Natural killer cell treated with Interleukin-12 subunit alpha and Interleukin-12 subunit beta and Interleukin-15 and Interleukin-18, amount 100 ng/mL, for 72 hours (primary cell): ENCODE measurements at regions not wholly inside any gene's neighbourhood (a gene's known extent, or its start where the extent isn't known, plus 50 kb on each side); places are given as distances from the start of the nearest gene placed in this dataset.
A peak's percentile ranks its signal among the peaks of the same experiment; 100 is the strongest.
"Not testable (repeated sequence)": the region's sequence is repeated elsewhere in the genome, so short reads cannot be mapped to it uniquely, and the experiment has no call there.

Experiments
- ATAC-seq, 2 donors: fragments of 150-1000 bp; cut with Tn5 transposase in 1 of 2; sonication (Bioruptor Pico), chemical (Tn5 transposase) in 1 of 2; 2 replicates each; pipeline ENCODE4 v1.10.0; 2021
- DNase-seq: peaks from one replicate; pipeline ENCODE4 v3.0.0; 2022; ENCODE audit warnings: low spot score
- H3K27ac Mint-ChIP-seq, 2 donors: 1 replicate in 1 of 2; 2 replicates in 1 of 2; pipeline ENCODE4 v1.8.0; 2022; ENCODE audit warnings: mixed read lengths in 2 of 2, mild to moderate bottlenecking in 1 of 2, moderate library complexity in 1 of 2
- H3K27me3 Mint-ChIP-seq, 2 donors: 1 replicate in 1 of 2; 2 replicates in 1 of 2; pipeline ENCODE4 v1.8.0; 2022; ENCODE audit warnings: mixed read lengths in 2 of 2
- H3K36me3 Mint-ChIP-seq: one replicate; pipeline ENCODE4 v1.8.0; 2022; ENCODE audit warnings: mixed read lengths
- H3K4me1 Mint-ChIP-seq, 2 donors: 1 replicate in 1 of 2; 2 replicates in 1 of 2; pipeline ENCODE4 v1.8.0; 2022; ENCODE audit warnings: low read depth in 2 of 2, mixed read lengths in 2 of 2, mild to moderate bottlenecking in 1 of 2
- H3K4me3 Mint-ChIP-seq: one replicate; pipeline ENCODE4 v1.8.0; 2022; ENCODE audit warnings: mixed read lengths
- H3K9me3 Mint-ChIP-seq: 2 replicates; pipeline ENCODE4 v1.8.0; 2022; ENCODE audit warnings: mixed read lengths

DNA sequence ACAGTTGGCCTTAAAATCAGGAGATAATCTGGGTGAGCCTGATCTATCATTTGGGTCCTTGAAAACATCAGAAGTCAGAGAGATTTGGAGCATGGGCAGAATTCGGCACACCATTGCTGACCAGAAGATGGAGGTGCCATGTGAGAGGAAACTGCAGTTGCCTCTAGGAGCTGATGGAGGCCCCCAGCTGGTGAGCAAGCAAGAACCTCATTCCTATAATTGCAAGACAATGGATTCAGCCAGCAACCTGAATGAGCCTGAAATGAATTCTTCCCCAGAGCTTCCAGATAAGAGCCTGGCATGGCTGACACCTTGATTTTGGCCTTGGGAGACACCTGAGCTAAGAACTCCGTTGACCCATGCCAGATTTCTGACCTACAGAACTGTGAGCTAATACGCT is 76.3 kb upstream of the FYN start:
- no peak for ATAC-seq
- Mint-ChIP-seq H3K36me3 (no peaks in the 10 kb centered on the region), H3K27ac (peak overlapping the region in 1 of 2 donors; percentile 1), H3K4me1 (no peaks in the 10 kb centered on the region), H3K4me3 (no peak overlapping the region), H3K9me3 (no peaks in the 10 kb centered on the region), H3K27me3 (peaks cover 0 to 6% of the 10 kb centered on the region in 2 donors)
- no peak for DNase-seq

DNA sequence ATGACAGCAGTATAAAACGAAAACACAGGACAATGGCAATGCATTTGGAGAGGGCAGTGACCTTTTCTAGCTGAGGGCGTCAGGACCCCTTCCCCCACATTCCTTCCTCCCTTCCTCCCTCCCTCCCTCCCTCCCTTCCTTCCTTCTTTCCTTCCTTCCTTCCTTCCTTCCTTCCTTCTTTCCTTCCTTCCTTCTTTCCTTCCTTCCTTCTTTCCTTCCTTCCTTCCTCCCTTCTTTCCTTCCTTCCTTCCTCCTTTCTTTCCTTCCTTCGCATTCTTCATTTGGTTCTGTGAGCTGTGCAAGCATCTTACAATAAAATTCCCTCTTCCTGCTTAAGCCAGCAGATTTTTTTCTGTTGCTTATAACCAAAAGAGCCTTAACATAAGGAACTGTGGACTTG is 76.7 kb upstream of the FYN start:
- H3K9me3 Mint-ChIP-seq: not testable (repeated sequence)

DNA sequence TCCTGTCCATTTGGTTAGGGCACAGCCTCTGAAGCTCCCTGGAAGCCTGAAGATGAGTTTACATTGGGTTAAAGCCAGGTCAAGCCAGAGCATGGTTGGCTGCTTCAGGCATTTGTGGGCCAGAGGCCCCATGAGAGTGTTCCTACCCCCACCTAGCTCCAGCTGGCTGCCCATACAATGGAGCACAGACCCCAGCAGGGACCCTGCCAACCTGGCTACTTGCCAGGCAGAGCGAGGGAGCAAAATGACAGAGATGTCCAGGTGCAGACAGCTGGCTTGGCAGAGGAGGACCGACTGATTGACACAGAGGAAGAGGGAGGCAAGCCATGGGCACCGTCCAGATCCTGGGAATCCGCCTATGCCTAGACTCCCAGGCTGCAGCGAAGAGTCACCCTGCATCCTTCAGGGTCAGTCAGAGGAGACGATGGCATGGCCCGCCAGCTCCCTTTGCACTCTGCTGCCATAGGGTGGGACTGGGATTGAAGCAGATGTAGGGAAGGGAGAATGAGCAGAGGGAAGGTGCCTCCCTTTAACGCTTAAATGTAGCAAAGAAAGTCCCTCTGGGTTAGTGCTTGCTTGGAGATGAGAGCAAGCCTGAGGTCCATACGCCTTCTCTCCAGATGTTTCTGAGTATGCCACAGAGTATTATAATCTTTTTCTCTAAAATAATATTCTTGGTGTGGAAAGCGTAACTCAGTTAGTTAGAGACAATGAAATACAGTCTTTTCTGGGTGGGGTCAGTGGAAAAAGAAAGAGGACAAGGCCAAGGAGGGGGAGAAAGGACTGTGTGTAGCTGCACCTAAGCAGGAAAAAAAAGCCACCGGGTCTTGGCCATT is 77.6 kb upstream of the FYN start:
- Mint-ChIP-seq H3K36me3 (no peaks in the 10 kb centered on the region), H3K4me3 (no peak overlapping the region), H3K9me3 (no peaks in the 10 kb centered on the region), H3K27ac (no peak overlapping the region), H3K27me3 (peaks cover 0 to 6% of the 10 kb centered on the region in 2 donors), H3K4me1 (no peaks in the 10 kb centered on the region)
- DNase-seq (no peak), ATAC-seq (no peak)

More for the DNA sequence above, 76.7 kb upstream of the FYN start:
- H3K4me1 Mint-ChIP-seq, ATAC-seq, H3K4me3 Mint-ChIP-seq, H3K36me3 Mint-ChIP-seq, DNase-seq, H3K27me3 Mint-ChIP-seq, H3K27ac Mint-ChIP-seq: not testable (repeated sequence)

DNA sequence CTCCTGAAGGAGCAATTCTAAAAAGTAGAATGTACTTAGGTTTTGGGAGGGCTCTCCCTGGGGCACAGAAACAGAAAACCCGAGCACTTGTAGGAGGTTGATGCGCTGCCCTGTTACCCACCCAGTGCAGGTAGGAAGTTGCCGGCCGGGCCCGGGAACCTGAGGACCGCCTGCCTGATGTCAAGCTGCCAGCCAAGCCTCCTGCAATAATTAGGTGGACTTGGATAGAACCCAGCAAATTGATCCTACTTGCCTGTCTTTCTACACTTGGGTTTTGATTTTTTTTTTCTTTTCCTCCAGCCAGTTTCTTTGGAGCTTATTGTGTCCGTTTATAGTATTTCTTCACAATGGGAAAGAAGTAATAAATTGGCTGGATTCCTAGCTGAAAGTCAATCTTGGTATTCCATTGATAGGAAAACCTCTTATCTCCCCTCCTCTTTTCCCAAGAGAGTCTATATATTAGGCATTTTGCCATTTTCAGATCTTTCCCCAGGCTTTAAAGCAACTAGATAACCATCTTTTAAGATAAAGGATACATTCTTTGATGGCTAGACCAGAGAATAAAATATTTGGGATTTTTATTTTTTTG is 78.3 kb upstream of the FYN start:
- Mint-ChIP-seq H3K36me3 (no peaks in the 10 kb centered on the region), H3K27ac (peak overlapping the region in 1 of 2 donors; percentile 26), H3K4me3 (no peak overlapping the region), H3K4me1 (no peaks in the 10 kb centered on the region), H3K27me3 (peaks cover 0 to 6% of the 10 kb centered on the region in 2 donors), H3K9me3 (no peaks in the 10 kb centered on the region)
- ATAC-seq (no peak), DNase-seq (no peak)

DNA sequence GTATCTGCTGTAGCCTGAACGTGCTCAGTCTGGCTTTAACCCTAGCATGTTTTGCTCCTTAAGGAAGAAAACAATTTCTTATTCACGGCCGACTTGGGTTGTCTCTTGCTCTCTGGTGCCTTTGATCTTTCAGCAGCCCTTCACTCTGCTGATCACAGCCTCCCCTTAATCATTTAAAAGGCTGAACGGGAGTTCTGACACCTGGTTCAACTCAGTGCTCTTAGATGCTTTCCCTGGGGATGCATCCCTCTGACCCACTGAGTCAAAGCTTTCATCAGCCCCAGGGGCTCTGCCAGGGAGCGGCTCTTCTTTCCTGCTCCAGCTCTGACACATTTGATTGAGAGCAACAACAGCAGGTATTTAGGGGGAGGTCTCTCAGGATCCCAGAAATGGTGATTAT is 79.0 kb upstream of the FYN start:
- Mint-ChIP-seq H3K4me1 (no peaks in the 10 kb centered on the region), H3K36me3 (no peaks in the 10 kb centered on the region), H3K27ac (peak overlapping the region in 1 of 2 donors; percentile 26), H3K9me3 (no peaks in the 10 kb centered on the region), H3K27me3 (peaks cover 0 to 6% of the 10 kb centered on the region in 2 donors), H3K4me3 (no peak overlapping the region)
- DNase-seq (no peak), ATAC-seq (no peak)

DNA sequence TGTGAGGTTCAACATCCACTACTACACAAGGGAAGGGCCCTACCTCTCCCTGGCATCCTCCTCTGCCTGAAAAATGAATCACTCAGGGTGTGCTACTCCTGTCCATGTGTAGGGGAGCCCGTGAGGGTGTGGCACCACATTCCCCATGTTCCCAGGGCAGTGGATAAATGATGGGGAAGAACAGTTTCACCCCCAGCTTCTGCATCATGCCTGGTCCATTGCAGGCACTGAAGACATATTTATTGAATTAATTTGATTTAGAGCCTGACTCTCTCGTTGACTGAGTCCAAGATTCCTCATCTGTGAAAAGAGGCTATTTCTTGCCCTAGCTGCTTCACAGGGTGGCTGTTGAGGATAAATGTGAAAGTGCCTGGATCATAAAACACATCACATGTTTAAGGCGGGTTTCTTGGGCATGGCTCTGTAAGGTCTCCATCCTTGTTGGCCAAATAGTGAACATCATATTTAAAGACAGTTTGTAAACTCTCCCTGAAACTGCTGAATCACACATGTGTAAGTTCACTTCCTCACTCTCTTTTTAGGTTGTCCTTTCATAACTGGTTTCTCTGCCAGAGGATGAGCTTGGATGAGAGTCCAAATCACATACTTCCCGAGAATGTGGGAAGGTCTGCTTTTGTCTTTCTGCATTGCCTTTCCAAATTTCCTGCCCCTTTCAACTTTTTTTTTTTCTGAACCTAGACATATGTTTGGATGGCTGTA is 79.7 kb upstream of the FYN start:
- no peaks in the 10 kb centered on the region for H3K9me3 Mint-ChIP-seq
- no peaks in the 10 kb centered on the region for H3K4me1 Mint-ChIP-seq
- no peak overlapping the region for H3K4me3 Mint-ChIP-seq
- H3K36me3 Mint-ChIP-seq: no peaks in the 10 kb centered on the region
- peak overlapping the region in 1 of 2 donors; percentile 26 for H3K27ac Mint-ChIP-seq
- DNase-seq (no peak), ATAC-seq (no peak)
- H3K27me3 Mint-ChIP-seq: peaks cover 0 to 6% of the 10 kb centered on the region in 2 donors

DNA sequence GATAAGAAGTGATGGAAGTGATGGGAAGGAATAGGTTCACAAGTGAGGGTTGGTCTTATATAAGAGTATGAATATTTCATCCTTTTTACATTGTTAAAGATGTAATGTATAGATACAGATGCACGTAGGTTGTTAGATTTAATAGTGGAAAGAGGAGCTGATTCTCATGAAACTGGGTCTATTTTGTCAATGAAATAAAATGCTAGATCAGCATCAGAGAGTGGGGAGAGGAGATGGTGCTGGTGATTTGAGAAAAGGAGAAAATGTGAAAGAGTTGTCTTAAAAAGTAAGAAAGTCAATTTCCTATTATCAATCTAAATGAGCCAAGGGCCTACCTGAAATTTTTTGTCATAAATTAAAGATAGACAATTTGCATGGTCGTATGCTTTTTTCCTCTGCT is 82.8 kb upstream of the FYN start:
- no peak for ATAC-seq
- DNase-seq: no peak
- H3K9me3 Mint-ChIP-seq: no peaks in the 10 kb centered on the region
- H3K27me3 Mint-ChIP-seq: no peaks in the 10 kb centered on the region
- no peaks in the 10 kb centered on the region for H3K4me1 Mint-ChIP-seq
- H3K27ac Mint-ChIP-seq: no peak overlapping the region
- H3K36me3 Mint-ChIP-seq: no peaks in the 10 kb centered on the region
- H3K4me3 Mint-ChIP-seq: no peak overlapping the region

DNA sequence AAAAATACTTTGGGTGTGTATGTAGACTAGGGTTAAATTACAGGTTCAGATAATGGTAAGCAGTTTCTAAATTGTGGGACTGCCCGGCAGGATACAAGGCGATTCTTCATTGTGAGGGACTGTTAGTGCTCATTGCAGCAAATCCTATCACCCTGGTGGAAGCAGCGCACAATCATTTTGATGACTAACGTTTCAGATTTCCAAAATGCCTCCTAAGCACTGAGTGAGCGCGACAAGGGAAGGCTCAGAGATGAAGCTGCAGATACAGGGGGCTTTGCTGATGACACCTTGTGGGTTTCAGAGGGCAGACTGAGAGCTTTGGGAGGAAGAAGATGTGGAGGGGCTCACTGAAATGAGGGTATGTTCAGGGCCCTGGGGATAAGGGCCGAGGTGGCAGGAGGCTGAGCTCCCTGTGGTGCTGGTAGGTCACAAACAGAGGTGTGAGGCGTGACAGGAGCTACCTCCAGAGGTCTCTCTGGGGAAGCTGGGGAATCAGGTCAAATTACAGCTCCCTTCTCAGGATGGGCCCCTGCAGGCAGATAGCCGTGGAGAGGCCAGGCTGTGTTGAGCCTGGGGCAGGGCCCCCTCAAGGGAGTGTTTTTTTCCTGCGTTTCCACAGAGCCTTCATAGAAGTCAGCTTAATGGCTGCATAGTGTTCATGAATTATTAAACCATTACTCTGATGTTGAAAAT is 84.5 kb upstream of the FYN start:
- ATAC-seq (no peak), DNase-seq (no peak)
- no peaks in the 10 kb centered on the region for H3K4me1 Mint-ChIP-seq
- no peaks in the 10 kb centered on the region for H3K36me3 Mint-ChIP-seq
- H3K27me3 Mint-ChIP-seq: no peaks in the 10 kb centered on the region
- no peak overlapping the region for H3K4me3 Mint-ChIP-seq
- no peaks in the 10 kb centered on the region for H3K9me3 Mint-ChIP-seq
- no peak overlapping the region for H3K27ac Mint-ChIP-seq

DNA sequence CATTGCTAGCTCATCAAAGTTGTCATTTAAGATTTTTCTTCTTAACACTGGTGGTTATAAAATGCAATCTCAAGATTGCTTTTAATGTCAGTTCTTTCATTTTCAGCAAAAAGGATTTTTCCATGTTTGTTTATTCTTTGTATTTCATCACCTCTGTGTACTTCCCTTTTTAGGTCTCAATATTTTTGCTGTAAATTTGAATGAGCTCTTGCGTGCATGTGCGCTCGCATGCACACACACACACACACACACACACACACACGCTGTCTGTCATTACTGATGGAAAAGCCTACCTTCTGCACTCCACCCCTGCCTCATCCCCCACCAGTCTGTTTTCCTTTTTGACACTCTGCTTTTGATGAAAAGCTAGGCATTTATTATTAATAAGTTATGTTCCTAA is 85.3 kb upstream of the FYN start:
- no peak overlapping the region for H3K4me3 Mint-ChIP-seq
- no peaks in the 10 kb centered on the region for H3K27me3 Mint-ChIP-seq
- no peaks in the 10 kb centered on the region for H3K4me1 Mint-ChIP-seq
- DNase-seq (no peak), ATAC-seq (no peak)
- no peaks in the 10 kb centered on the region for H3K9me3 Mint-ChIP-seq
- H3K36me3 Mint-ChIP-seq: no peaks in the 10 kb centered on the region
- no peak overlapping the region for H3K27ac Mint-ChIP-seq

DNA sequence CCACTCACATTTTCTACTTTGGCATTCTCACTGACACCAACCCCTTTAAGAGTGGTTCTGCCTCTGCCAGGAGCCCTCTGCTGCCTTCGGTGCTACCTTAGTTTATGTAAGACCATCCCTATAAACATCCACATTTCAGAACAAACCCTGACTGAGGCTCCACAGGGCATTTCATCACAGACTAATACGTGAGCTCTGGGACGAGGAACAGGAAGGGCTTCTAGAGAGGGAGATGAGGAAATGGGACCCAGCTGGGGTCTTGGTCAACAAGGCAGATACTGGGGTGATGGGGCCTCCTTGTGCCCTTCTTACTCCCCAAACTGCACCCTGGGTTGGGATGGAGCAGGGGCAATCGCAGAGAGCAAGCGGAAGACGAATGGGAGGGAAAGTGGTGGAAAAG is 86.5 kb upstream of the FYN start:
- DNase-seq (no peak), ATAC-seq (no peak)
- Mint-ChIP-seq H3K9me3 (no peaks in the 10 kb centered on the region), H3K4me1 (no peaks in the 10 kb centered on the region), H3K27me3 (peaks cover 4 to 6% of the 10 kb centered on the region in 2 donors), H3K27ac (no peak overlapping the region), H3K36me3 (no peaks in the 10 kb centered on the region), H3K4me3 (no peak overlapping the region)

DNA sequence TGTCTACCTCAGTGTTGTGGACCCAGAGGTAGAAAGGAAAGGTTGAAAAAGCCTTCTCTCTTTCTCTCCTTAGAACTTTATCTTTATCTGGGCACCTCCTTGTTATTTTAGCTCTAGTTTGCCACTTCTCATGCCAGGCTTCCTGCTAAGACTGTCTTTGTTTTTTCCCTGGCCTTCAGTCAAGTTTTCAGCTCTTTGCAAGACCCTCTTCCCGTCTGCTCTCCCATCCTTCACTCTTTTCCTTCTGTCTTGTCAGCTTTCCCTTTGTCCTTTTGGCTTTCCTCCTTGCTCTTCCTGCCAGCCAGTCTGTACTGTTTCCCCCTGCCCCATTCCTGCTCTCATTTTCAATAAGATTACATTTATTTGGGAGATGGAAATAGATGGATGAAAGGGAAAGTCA is 86.8 kb upstream of the CCN6 start:
- DNase-seq (no peak), ATAC-seq (no peak)
- Mint-ChIP-seq H3K4me3 (no peak overlapping the region), H3K9me3 (no peaks in the 10 kb centered on the region), H3K36me3 (no peaks in the 10 kb centered on the region), H3K4me1 (peaks cover 5% of the 10 kb centered on the region in 2 donors), H3K27me3 (peaks cover 26 to 29% of the 10 kb centered on the region in 2 donors), H3K27ac (peak overlapping the region in 1 of 2 donors; percentile 8)

DNA sequence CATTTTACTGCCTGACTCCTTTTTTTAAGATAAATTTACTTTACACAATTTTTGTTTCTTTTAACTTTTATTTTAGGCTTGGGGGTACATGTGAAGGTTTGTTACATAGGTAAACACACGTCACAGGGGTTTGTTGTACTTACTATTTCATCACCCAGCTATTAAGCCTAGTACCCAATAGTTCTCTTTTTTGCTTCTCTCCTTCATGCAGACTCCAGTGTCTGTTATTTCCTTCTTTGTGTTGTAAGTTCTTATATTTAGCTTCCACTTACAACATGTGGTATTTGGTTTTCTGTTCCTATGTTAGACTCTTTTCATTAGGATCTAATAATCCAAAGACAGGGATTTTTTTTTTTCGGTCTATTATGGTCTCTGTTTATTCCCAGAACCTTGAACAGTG is 83.5 kb upstream of the CCN6 start:
- peaks cover 16% of the 10 kb centered on the region in 2 donors for H3K27me3 Mint-ChIP-seq
- no peak overlapping the region for H3K4me3 Mint-ChIP-seq
- no peak for DNase-seq
- H3K36me3 Mint-ChIP-seq: no peaks in the 10 kb centered on the region
- H3K27ac Mint-ChIP-seq: no peak overlapping the region
- peaks cover 23 to 28% of the 10 kb centered on the region in 2 donors for H3K4me1 Mint-ChIP-seq
- H3K9me3 Mint-ChIP-seq: no peaks in the 10 kb centered on the region
- no peak for ATAC-seq

DNA sequence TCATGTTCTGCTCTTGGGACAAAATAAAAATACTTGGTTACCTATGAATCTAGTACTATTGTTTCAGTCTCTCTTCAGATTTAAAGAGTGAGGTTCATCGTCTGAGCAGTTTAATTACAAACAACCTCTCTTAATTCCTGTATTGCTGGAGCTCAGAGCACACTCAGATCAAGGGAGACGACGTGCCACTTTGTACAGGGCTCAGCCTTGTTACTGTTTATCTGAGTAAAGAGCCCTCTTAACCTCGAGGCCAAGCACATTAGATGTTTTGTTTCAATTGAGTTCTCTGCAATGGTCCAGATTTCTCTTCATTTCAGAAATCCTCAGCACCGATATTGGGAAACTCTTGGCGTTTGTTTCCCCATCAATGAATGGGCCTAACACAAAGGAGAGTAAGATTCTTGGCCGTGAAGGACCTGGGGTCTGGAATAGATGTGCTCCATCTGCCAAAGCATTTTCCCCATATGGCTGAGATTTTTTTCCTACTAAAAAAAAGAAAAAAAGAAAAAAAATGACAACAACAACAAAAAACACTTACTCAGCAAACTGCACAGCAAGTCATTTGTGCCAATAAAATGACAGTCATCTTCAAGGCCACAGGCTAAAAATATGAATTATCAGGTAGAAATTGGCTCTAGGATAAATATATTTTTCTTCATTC is 82.6 kb upstream of the CCN6 start:
- peak overlapping the region in 1 of 2 donors; percentile 44 for H3K27ac Mint-ChIP-seq
- H3K9me3 Mint-ChIP-seq: no peaks in the 10 kb centered on the region
- peaks cover 12 to 13% of the 10 kb centered on the region in 2 donors for H3K27me3 Mint-ChIP-seq
- peaks cover 27 to 30% of the 10 kb centered on the region in 2 donors for H3K4me1 Mint-ChIP-seq
- no peaks in the 10 kb centered on the region for H3K36me3 Mint-ChIP-seq
- H3K4me3 Mint-ChIP-seq: no peak overlapping the region
- ATAC-seq (no peak), DNase-seq (no peak)
